GM23338 (cell line): ENCODE measurements at regions not wholly inside any gene's neighbourhood (a gene's known extent, or its start where the extent isn't known, plus 50 kb on each side); places are given as distances from the start of the nearest gene placed in this dataset.

Experiments used
- CREB1 ChIP-seq: fragments of 250-450 bp; sonication (Bioruptor Pico); IDR thresholded peaks from 2 replicates; pipeline ENCODE4 v1.5.0; 2020; ENCODE audit warnings: low read depth, mild to moderate bottlenecking, moderate library complexity
- EZH2 ChIP-seq: fragments of 200-600 bp; sonication (generic); IDR thresholded peaks from one replicate; pipeline ENCODE4 v1.8.0; 2017; ENCODE audit warnings: antibody characterized with exemption, mild to moderate bottlenecking, low read depth; ENCODE audit not compliant: unreplicated experiment
- EZH2phosphoT487 ChIP-seq: fragments of 200-600 bp; sonication (generic); IDR thresholded peaks from one replicate; pipeline ENCODE4 v1.8.1; 2018; ENCODE audit warnings: antibody characterized with exemption; ENCODE audit not compliant: unreplicated experiment
- NANOG ChIP-seq: IDR thresholded peaks from 2 replicates; pipeline ENCODE4 v1.6.1; 2016; ENCODE audit warnings: antibody characterized with exemption, borderline replicate concordance
- POLR2AphosphoS5 ChIP-seq: IDR thresholded peaks from 2 replicates; pipeline ENCODE4 v1.6.1; 2016; ENCODE audit warnings: antibody characterized with exemption, low read depth
- STAT1 ChIP-seq: IDR thresholded peaks from one replicate; pipeline ENCODE4 v1.6.1; 2016; ENCODE audit warnings: antibody characterized with exemption; ENCODE audit not compliant: unreplicated experiment
- TF ChIP-seq, protein P1 (sequence below), 2 experiments: fragments of 200-600 bp in 1 of 2; sonication (generic) in 1 of 2; conservative IDR thresholded peaks; 2 replicates each; pipeline versions ENCODE4 v1.5.1 to v1.6.1; 2016 to 2017; ENCODE audit warnings: antibody characterized with exemption in 2 of 2, low read depth in 2 of 2, mild to moderate bottlenecking in 2 of 2, moderate library complexity in 1 of 2
- TF ChIP-seq, protein P2 (sequence below): IDR thresholded peaks from 2 replicates; pipeline ENCODE4 v1.6.1; 2016; ENCODE audit warnings: antibody characterized with exemption
- TF ChIP-seq, protein P3 (sequence below): IDR thresholded peaks from one replicate; pipeline ENCODE4 v1.6.1; 2018; ENCODE audit warnings: antibody characterized with exemption; ENCODE audit not compliant: unreplicated experiment

DNA sequence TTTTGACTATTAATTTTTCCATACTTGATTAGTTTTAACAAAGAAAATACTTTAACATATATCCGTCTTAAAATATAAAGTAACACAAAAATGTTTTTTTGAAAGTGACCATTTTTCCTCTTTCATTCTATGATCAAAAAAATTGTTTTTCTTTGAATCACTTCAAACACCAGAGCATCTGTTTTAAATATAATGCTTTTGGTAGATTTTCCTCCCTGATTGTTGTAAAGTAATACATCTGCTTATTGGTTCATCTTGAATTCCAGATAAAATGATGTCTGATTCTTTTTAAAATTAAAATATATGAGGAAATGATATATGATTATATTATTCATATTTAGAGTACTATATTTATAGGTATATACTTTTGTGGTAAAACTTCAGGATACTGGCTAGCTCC is 76.2 kb upstream of the LPAR1 start:
- TF ChIP-seq EZH2 = no peak
- TF ChIP-seq, protein P1, sequence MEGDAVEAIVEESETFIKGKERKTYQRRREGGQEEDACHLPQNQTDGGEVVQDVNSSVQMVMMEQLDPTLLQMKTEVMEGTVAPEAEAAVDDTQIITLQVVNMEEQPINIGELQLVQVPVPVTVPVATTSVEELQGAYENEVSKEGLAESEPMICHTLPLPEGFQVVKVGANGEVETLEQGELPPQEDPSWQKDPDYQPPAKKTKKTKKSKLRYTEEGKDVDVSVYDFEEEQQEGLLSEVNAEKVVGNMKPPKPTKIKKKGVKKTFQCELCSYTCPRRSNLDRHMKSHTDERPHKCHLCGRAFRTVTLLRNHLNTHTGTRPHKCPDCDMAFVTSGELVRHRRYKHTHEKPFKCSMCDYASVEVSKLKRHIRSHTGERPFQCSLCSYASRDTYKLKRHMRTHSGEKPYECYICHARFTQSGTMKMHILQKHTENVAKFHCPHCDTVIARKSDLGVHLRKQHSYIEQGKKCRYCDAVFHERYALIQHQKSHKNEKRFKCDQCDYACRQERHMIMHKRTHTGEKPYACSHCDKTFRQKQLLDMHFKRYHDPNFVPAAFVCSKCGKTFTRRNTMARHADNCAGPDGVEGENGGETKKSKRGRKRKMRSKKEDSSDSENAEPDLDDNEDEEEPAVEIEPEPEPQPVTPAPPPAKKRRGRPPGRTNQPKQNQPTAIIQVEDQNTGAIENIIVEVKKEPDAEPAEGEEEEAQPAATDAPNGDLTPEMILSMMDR (conservative IDR thresholded peaks at IDR 0.05; ENCODE audit: low read depth in 2 of 2) = no peak
- TF ChIP-seq POLR2AphosphoS5 = no peak
- TF ChIP-seq, protein P2, sequence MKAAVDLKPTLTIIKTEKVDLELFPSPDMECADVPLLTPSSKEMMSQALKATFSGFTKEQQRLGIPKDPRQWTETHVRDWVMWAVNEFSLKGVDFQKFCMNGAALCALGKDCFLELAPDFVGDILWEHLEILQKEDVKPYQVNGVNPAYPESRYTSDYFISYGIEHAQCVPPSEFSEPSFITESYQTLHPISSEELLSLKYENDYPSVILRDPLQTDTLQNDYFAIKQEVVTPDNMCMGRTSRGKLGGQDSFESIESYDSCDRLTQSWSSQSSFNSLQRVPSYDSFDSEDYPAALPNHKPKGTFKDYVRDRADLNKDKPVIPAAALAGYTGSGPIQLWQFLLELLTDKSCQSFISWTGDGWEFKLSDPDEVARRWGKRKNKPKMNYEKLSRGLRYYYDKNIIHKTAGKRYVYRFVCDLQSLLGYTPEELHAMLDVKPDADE = no peak
- TF ChIP-seq, protein P3, sequence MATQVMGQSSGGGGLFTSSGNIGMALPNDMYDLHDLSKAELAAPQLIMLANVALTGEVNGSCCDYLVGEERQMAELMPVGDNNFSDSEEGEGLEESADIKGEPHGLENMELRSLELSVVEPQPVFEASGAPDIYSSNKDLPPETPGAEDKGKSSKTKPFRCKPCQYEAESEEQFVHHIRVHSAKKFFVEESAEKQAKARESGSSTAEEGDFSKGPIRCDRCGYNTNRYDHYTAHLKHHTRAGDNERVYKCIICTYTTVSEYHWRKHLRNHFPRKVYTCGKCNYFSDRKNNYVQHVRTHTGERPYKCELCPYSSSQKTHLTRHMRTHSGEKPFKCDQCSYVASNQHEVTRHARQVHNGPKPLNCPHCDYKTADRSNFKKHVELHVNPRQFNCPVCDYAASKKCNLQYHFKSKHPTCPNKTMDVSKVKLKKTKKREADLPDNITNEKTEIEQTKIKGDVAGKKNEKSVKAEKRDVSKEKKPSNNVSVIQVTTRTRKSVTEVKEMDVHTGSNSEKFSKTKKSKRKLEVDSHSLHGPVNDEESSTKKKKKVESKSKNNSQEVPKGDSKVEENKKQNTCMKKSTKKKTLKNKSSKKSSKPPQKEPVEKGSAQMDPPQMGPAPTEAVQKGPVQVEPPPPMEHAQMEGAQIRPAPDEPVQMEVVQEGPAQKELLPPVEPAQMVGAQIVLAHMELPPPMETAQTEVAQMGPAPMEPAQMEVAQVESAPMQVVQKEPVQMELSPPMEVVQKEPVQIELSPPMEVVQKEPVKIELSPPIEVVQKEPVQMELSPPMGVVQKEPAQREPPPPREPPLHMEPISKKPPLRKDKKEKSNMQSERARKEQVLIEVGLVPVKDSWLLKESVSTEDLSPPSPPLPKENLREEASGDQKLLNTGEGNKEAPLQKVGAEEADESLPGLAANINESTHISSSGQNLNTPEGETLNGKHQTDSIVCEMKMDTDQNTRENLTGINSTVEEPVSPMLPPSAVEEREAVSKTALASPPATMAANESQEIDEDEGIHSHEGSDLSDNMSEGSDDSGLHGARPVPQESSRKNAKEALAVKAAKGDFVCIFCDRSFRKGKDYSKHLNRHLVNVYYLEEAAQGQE = no peak
- TF ChIP-seq NANOG = no peak
- no peak for TF ChIP-seq CREB1 (CRISPR knock-in tag)
- no peak for TF ChIP-seq EZH2phosphoT487
- no peak for TF ChIP-seq STAT1
